Spleen (tissue), 7 donors: ENCODE measurements at regions not wholly inside any gene's neighbourhood (a gene's known extent, or its start where the extent isn't known, plus 50 kb on each side); places are given as distances from the start of the nearest gene placed in this dataset.

Experiments used
- POLR2A ChIP-seq, 3 donors: fragments of 450-650 bp; IDR thresholded peaks; one replicate each; pipeline ENCODE4 v1.5.1; 2017; ENCODE audit warnings: antibody characterized with exemption in 3 of 3, mild to moderate bottlenecking in 1 of 3
- TF ChIP-seq, protein P1 (sequence below), 11 experiments: fragments of 200-600 bp in 7 of 11; fragments of 450-650 bp in 4 of 11; sonication (generic) in 4 of 11; IDR thresholded peaks in 8 of 11; conservative IDR thresholded peaks in 3 of 11; 1 replicate in 7 of 11; 2 replicates in 4 of 11; pipeline versions ENCODE4 v1.4.0 to v1.8.0; 2016 to 2021; ENCODE audit warnings: antibody characterized with exemption in 11 of 11, inconsistent platforms in 4 of 11, mild to moderate bottlenecking in 1 of 11
- donor health status: DM: no; HTN: no; CAD: no; lungs with moderate emphysema.
- donor health status: DM: no; HTN: no; CAD: no.
- donor health status: DM: no; HTN: no; CAD: no.

DNA sequence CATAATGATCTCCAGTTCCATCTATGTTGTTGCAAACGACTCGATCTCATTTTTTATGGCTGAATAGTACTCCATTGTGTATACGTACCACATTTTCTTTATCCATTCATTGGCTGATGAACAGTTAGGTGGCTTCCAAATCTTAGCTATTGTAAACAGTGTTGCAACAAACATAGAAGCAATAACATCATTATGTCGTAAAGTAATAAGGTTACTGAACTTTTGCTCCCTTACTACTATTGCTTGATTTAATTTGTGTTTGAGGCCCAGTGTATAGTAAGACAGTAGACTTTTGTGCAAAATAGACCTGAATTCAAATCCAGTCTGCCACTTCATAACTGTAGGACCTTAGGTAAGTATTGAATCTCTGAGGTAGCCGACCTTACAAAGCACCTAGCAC, 200.1 kb upstream of the CELF2 start:
- TF ChIP-seq, protein P1, sequence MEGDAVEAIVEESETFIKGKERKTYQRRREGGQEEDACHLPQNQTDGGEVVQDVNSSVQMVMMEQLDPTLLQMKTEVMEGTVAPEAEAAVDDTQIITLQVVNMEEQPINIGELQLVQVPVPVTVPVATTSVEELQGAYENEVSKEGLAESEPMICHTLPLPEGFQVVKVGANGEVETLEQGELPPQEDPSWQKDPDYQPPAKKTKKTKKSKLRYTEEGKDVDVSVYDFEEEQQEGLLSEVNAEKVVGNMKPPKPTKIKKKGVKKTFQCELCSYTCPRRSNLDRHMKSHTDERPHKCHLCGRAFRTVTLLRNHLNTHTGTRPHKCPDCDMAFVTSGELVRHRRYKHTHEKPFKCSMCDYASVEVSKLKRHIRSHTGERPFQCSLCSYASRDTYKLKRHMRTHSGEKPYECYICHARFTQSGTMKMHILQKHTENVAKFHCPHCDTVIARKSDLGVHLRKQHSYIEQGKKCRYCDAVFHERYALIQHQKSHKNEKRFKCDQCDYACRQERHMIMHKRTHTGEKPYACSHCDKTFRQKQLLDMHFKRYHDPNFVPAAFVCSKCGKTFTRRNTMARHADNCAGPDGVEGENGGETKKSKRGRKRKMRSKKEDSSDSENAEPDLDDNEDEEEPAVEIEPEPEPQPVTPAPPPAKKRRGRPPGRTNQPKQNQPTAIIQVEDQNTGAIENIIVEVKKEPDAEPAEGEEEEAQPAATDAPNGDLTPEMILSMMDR (IDR thresholded peaks at IDR 0.05 in 8 of 11, conservative IDR thresholded peaks at IDR 0.05 in 3 of 11) = no peak
- TF ChIP-seq POLR2A (IDR thresholded peaks at IDR 0.05) = no peak
